Lower leg skin (tissue), 3 donors: ENCODE measurements at regions not wholly inside any gene's neighbourhood (a gene's known extent, or its start where the extent isn't known, plus 50 kb on each side); places are given as distances from the start of the nearest gene placed in this dataset.
"Not testable (repeated sequence)": the region's sequence is repeated elsewhere in the genome, so short reads cannot be mapped to it uniquely, and the experiment has no call there.

Source experiments
- POLR2A ChIP-seq, 2 donors: fragments of 450-650 bp; IDR thresholded peaks; one replicate each; pipeline ENCODE4 v1.6.1; 2016 to 2017; ENCODE audit warnings: antibody characterized with exemption in 2 of 2, mild to moderate bottlenecking in 1 of 2, moderate library complexity in 1 of 2
- TF ChIP-seq, protein P1 (sequence below), 3 donors: fragments of 450-650 bp; IDR thresholded peaks; one replicate each; pipeline ENCODE4 v1.5.1; 2016; ENCODE audit warnings: antibody characterized with exemption in 3 of 3, mild to moderate bottlenecking in 3 of 3, moderate library complexity in 2 of 3

DNA sequence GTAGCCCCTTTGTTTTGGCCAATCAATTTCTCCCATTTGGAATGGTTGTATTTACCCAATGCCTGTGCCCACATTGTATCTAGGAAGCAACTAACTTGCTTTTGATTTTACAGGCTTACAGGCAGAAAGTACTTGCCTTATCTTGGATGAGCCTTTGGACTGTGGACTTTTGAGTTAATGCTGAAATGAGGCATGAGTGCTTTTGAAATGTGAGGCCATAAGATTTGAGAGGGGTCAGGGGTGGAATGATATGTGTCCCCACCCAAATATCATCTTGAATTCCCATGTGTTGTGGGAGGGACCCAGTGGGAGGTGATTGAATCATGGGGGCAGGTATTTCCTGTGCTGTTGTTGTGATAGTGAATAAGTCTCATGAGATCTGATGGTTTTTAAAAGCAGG lies 629.4 kb downstream of the RFPL4B start:
- TF ChIP-seq, protein P1, sequence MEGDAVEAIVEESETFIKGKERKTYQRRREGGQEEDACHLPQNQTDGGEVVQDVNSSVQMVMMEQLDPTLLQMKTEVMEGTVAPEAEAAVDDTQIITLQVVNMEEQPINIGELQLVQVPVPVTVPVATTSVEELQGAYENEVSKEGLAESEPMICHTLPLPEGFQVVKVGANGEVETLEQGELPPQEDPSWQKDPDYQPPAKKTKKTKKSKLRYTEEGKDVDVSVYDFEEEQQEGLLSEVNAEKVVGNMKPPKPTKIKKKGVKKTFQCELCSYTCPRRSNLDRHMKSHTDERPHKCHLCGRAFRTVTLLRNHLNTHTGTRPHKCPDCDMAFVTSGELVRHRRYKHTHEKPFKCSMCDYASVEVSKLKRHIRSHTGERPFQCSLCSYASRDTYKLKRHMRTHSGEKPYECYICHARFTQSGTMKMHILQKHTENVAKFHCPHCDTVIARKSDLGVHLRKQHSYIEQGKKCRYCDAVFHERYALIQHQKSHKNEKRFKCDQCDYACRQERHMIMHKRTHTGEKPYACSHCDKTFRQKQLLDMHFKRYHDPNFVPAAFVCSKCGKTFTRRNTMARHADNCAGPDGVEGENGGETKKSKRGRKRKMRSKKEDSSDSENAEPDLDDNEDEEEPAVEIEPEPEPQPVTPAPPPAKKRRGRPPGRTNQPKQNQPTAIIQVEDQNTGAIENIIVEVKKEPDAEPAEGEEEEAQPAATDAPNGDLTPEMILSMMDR (IDR thresholded peaks at IDR 0.05): not testable (repeated sequence)
- not testable (repeated sequence) for TF ChIP-seq POLR2A (IDR thresholded peaks at IDR 0.05)
